ENCODE measurements at regions not wholly inside any gene's neighbourhood (a gene's known extent, or its start where the extent isn't known, plus 50 kb on each side); places are given as distances from the start of the nearest gene placed in this dataset.

DNA sequence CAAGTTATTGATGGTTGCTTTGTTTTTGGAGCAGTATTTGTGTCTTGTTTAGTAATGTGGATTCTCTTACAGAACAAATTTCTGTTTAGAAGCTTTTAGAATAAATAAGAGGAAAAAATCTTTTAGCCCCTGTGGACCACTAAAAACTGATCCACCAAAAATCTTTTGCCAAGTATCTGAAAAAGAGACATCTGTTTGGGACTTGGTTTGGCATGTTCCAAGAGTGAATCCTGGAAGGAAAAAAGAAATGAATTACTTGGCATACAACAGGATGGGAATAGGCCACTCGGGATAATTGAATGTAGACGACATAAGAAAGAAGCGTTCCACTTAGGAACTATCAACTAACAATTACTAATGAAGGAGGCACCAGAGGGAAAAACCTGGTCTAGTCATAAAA, 1350.1 kb upstream of the C9orf72 start:
- no peak for TF ChIP-seq SMC3 (IDR thresholded peaks at IDR 0.05; ENCODE audit: borderline replicate concordance, low read length)
- TF ChIP-seq EZH2 (IDR thresholded peaks at IDR 0.05; ENCODE audit: borderline replicate concordance, control insufficient read depth, low read depth, low read length): no peak
- TF ChIP-seq RAD21 (IDR thresholded peaks at IDR 0.05; ENCODE audit: insufficient read depth, low read depth, low read length): no peak
- TF ChIP-seq BCL3 (IDR thresholded peaks at IDR 0.05; ENCODE audit: borderline replicate concordance, insufficient read depth, low read depth, low read length, poor library complexity, severe bottlenecking): no peak
- TF ChIP-seq, protein P1, sequence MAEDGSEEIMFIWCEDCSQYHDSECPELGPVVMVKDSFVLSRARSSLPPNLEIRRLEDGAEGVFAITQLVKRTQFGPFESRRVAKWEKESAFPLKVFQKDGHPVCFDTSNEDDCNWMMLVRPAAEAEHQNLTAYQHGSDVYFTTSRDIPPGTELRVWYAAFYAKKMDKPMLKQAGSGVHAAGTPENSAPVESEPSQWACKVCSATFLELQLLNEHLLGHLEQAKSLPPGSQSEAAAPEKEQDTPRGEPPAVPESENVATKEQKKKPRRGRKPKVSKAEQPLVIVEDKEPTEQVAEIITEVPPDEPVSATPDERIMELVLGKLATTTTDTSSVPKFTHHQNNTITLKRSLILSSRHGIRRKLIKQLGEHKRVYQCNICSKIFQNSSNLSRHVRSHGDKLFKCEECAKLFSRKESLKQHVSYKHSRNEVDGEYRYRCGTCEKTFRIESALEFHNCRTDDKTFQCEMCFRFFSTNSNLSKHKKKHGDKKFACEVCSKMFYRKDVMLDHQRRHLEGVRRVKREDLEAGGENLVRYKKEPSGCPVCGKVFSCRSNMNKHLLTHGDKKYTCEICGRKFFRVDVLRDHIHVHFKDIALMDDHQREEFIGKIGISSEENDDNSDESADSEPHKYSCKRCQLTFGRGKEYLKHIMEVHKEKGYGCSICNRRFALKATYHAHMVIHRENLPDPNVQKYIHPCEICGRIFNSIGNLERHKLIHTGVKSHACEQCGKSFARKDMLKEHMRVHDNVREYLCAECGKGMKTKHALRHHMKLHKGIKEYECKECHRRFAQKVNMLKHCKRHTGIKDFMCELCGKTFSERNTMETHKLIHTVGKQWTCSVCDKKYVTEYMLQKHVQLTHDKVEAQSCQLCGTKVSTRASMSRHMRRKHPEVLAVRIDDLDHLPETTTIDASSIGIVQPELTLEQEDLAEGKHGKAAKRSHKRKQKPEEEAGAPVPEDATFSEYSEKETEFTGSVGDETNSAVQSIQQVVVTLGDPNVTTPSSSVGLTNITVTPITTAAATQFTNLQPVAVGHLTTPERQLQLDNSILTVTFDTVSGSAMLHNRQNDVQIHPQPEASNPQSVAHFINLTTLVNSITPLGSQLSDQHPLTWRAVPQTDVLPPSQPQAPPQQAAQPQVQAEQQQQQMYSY (CRISPR knock-in tag; IDR thresholded peaks at IDR 0.05): no peak
- TF ChIP-seq IKZF1 (conservative IDR thresholded peaks at IDR 0.05): no peak
- no peak for TF ChIP-seq CEBPZ (IDR thresholded peaks at IDR 0.05; ENCODE audit: low read depth, low read length)
- no peak for TF ChIP-seq POLR2A (IDR thresholded peaks at IDR 0.05; ENCODE audit: low read depth, low read length)
